PC-9 (cell line): ENCODE measurements at regions not wholly inside any gene's neighbourhood (a gene's known extent, or its start where the extent isn't known, plus 50 kb on each side); places are given as distances from the start of the nearest gene placed in this dataset.

Source experiments
- BruUV-seq: library from RNA; stranded (reverse); fragments of 400-500 nt; replicated peaks from 2 replicates; lab custom pipeline; 2021; lab: Mats Ljungman, UMichigan
- CTCF ChIA-PET: fragments of 300-600 bp; sonication (Branson Sonifier 250); formaldehyde crosslinking; loops from one replicate; lab custom pipeline; 2022; ENCODE audit warnings: antibody characterized with exemption; lab: Charles Lee
- POLR2A ChIA-PET: fragments of 300-600 bp; sonication (Branson Sonifier 250); formaldehyde crosslinking; loops from one replicate; lab custom pipeline; 2022; ENCODE audit warnings: antibody characterized with exemption; ENCODE audit not compliant: unreplicated experiment; lab: Charles Lee
- DNase-seq, 2 experiments: peaks; one replicate each; pipeline versions ENCODE4 v3.0.0 to v3.0.0-alpha.2; 2015 to 2022; ENCODE audit warnings: mixed read lengths in 1 of 2
- H2AFZ ChIP-seq: fragments of 200-600 bp; sonication (generic); 2 replicates; pipeline ENCODE4 v1.8.1; 2017; ENCODE audit warnings: antibody characterized with exemption
- H3F3A ChIP-seq: fragments of 200-600 bp; sonication (generic); 2 replicates; pipeline ENCODE4 v1.8.1; 2017; ENCODE audit warnings: antibody characterized with exemption, mild to moderate bottlenecking, low read depth; ENCODE audit not compliant: insufficient read depth
- H3K27ac ChIP-seq: fragments of 200-600 bp; sonication (generic); 2 replicates; pipeline ENCODE4 v1.6.1; 2016; ENCODE audit warnings: mixed run types
- H3K27me3 ChIP-seq: fragments of 200-600 bp; sonication (generic); 2 replicates; pipeline ENCODE4 v1.6.1; 2016; ENCODE audit warnings: low read depth, mixed run types; ENCODE audit not compliant: insufficient read depth
- H3K36me3 ChIP-seq: fragments of 200-600 bp; sonication (generic); 2 replicates; pipeline ENCODE4 v1.6.1; 2016; ENCODE audit warnings: low read depth, mixed run types
- H3K4me1 ChIP-seq: fragments of 200-600 bp; sonication (generic); replicated peaks from 2 replicates; pipeline ENCODE4 v1.6.1; 2016; ENCODE audit warnings: mixed run types; ENCODE audit not compliant: insufficient read depth
- H3K4me2 ChIP-seq: fragments of 200-600 bp; sonication (generic); 2 replicates; pipeline ENCODE4 v1.6.1; 2017; ENCODE audit warnings: mixed run types
- H3K4me3 ChIP-seq: fragments of 200-600 bp; sonication (generic); 2 replicates; pipeline ENCODE4 v1.6.1; 2016; ENCODE audit warnings: mixed run types
- H3K79me2 ChIP-seq: fragments of 200-600 bp; sonication (generic); 2 replicates; pipeline ENCODE4 v1.6.1; 2017; ENCODE audit warnings: low read depth, mixed run types
- H3K9me2 ChIP-seq: fragments of 200-600 bp; sonication (generic); 2 replicates; pipeline ENCODE4 v1.8.1; 2017; ENCODE audit warnings: mild to moderate bottlenecking; ENCODE audit not compliant: insufficient read depth
- H3K9me3 ChIP-seq: fragments of 200-600 bp; sonication (generic); 2 replicates; pipeline ENCODE4 v1.8.1; 2016; ENCODE audit warnings: low read depth; ENCODE audit not compliant: insufficient read depth
- H4K20me1 ChIP-seq: fragments of 200-600 bp; sonication (generic); 2 replicates; pipeline ENCODE4 v1.8.1; 2017; ENCODE audit not compliant: insufficient read depth
- EZH2 ChIP-seq: fragments of 200-600 bp; sonication (generic); IDR thresholded peaks from 2 replicates; pipeline ENCODE4 v1.8.0; 2017; ENCODE audit warnings: antibody characterized with exemption, low read depth
- intact Hi-C: fragments of 100-400 bp; cut with micrococcal nuclease; formaldehyde crosslinking; loops from one replicate; pipeline ENCODE4 v1.10.0; 2022; ENCODE audit not compliant: unreplicated experiment
- TF ChIP-seq, protein P1 (sequence below): fragments of 200-600 bp; sonication (generic); conservative IDR thresholded peaks from 2 replicates; pipeline ENCODE4 v1.6.1; 2017; ENCODE audit warnings: mixed run types, antibody characterized with exemption, mild to moderate bottlenecking, moderate library complexity

DNA sequence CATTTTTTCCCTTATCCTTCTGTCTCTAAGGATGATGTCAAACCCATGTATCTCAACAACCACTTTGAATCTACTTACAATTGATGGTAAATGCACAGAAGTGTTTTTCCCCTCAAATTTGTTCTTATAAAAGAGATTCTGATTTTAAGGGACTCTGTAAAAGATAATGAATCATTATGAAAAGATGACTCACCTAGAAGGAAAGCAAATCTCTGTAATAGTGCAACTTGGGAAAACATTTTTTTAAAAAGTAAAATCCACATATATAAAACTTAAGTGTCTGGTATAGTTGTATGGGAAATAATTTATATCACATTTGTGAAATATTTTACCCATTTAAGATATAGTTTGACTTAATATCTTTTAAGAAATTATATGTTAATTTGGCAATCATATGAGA, 137.0 kb downstream of the TINAG start:
- H2AFZ ChIP-seq: no peak overlapping the region
- H3K9me3 ChIP-seq: 0 out of 2 replicates have a peak, but pooled peaks cover under 1% of the 10 kb centered on the region
- no peak overlapping the region for H3K4me2 ChIP-seq
- ChIA-PET POLR2A (no interaction called here), CTCF (no interaction called here)
- H3K4me1 ChIP-seq: 0 out of 2 replicates have a peak, but pooled peaks cover 6% of the 10 kb centered on the region
- H3K36me3 ChIP-seq: no peaks in the 10 kb centered on the region
- H3K27me3 ChIP-seq: no peaks in the 10 kb centered on the region
- no peak overlapping the region for H3K27ac ChIP-seq
- no peaks in the 10 kb centered on the region for H3K9me2 ChIP-seq
- no TSS peak for BruUV-seq
- intact Hi-C loops: no loop called here
- no peak overlapping the region for H3K4me3 ChIP-seq
- no peaks in the 10 kb centered on the region; the same call in 1 of the 2 replicates for H3F3A ChIP-seq
- H3K79me2 ChIP-seq: no peaks in the 10 kb centered on the region
- no peak for DNase-seq
- H4K20me1 ChIP-seq: no peaks in the 10 kb centered on the region
- TF ChIP-seq EZH2: no peak
- TF ChIP-seq, protein P1, sequence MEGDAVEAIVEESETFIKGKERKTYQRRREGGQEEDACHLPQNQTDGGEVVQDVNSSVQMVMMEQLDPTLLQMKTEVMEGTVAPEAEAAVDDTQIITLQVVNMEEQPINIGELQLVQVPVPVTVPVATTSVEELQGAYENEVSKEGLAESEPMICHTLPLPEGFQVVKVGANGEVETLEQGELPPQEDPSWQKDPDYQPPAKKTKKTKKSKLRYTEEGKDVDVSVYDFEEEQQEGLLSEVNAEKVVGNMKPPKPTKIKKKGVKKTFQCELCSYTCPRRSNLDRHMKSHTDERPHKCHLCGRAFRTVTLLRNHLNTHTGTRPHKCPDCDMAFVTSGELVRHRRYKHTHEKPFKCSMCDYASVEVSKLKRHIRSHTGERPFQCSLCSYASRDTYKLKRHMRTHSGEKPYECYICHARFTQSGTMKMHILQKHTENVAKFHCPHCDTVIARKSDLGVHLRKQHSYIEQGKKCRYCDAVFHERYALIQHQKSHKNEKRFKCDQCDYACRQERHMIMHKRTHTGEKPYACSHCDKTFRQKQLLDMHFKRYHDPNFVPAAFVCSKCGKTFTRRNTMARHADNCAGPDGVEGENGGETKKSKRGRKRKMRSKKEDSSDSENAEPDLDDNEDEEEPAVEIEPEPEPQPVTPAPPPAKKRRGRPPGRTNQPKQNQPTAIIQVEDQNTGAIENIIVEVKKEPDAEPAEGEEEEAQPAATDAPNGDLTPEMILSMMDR: no peak

DNA sequence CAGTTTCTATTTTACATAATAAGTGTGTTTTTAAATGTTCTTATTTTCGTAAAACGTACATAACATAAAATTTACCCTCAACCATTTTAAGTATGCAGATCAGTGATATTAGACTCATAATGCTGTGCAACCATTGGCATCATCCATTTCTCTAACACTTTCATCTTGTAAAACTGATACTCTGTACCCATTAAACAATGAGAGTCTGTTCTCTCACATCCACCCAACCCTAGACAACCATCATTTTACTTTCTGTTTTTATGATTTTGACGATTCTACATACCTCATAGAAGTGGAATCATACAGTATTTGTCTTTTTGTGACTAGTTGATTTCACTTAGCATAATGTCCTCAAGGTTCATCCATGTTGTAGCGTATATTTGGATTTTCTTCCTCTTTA, 140.4 kb downstream of the TINAG start:
- Histone ChIP-seq H3K9me3 (no peaks in the 10 kb centered on the region), H3K79me2 (no peaks in the 10 kb centered on the region), H3K36me3 (no peaks in the 10 kb centered on the region), H3K27ac (no peak overlapping the region), H3K4me2 (no peak overlapping the region), H3F3A (no peaks in the 10 kb centered on the region; the same call in 1 of the 2 replicates), H3K4me3 (no peak overlapping the region), H3K9me2 (no peaks in the 10 kb centered on the region), H4K20me1 (no peaks in the 10 kb centered on the region), H3K4me1 (no peaks in the 10 kb centered on the region), H3K27me3 (no peaks in the 10 kb centered on the region), H2AFZ (no peak overlapping the region)
- ChIA-PET CTCF (no interaction called here), POLR2A (no interaction called here)
- TF ChIP-seq EZH2: no peak
- TF ChIP-seq, protein P1: no peak
- no TSS peak for BruUV-seq
- no peak for DNase-seq
- intact Hi-C loops: no loop called here

DNA sequence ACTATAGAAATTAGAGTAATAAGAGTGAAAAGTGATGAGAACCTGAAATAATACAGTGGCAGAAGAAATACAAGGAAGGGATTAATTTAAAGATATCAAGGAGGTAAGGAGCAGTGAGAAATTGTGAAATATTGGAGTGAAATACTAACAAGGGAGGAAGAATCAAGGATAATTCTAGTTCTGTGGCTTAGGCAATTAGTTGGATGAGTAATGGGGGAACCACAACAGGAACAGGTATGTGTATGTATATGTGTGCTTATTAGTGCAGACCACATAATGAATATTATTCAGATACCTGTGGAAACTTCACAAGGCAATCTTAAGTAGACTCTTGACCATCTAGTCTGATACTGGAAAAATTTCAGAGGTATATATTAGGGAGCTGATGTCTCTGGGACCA, 143.3 kb downstream of the TINAG start:
- ChIA-PET CTCF (no interaction called here), POLR2A (no interaction called here)
- no peaks in the 10 kb centered on the region for H3K27me3 ChIP-seq
- no peak overlapping the region for H2AFZ ChIP-seq
- H3K36me3 ChIP-seq: no peaks in the 10 kb centered on the region
- no peak for DNase-seq
- TF ChIP-seq, protein P1: no peak
- no peak for TF ChIP-seq EZH2
- no peaks in the 10 kb centered on the region for H3K9me2 ChIP-seq
- H3K9me3 ChIP-seq: no peaks in the 10 kb centered on the region
- H3K4me1 ChIP-seq: no peaks in the 10 kb centered on the region
- no peaks in the 10 kb centered on the region for H4K20me1 ChIP-seq
- intact Hi-C loops: no loop called here
- BruUV-seq: no TSS peak
- H3K4me2 ChIP-seq: no peak overlapping the region
- H3K4me3 ChIP-seq: no peak overlapping the region
- H3K79me2 ChIP-seq: no peaks in the 10 kb centered on the region
- no peak overlapping the region for H3K27ac ChIP-seq
- no peaks in the 10 kb centered on the region for H3F3A ChIP-seq
